ENCODE measurements at regions not wholly inside any gene's neighbourhood (a gene's known extent, or its start where the extent isn't known, plus 50 kb on each side); places are given as distances from the start of the nearest gene placed in this dataset.

DNA sequence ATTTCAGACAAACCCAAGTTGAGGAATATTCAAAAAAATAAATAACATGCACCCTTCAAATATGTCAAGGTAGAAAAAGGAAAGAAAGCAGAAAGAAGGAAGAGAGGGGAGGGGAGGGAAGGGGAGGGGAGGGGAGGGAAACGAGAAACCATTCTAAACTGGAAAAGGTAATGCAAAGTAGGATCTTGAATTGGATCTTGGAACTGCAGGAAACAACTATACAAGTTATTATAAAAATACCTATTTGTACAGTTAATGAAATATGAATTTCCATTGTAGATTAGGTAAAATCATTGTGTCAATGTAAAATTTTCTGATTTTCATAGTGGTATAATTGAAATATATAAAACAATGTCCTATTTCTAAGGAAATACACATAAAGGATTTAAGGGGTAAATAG is 668.4 kb downstream of the FAT4 start:
- TF ChIP-seq, protein P1, sequence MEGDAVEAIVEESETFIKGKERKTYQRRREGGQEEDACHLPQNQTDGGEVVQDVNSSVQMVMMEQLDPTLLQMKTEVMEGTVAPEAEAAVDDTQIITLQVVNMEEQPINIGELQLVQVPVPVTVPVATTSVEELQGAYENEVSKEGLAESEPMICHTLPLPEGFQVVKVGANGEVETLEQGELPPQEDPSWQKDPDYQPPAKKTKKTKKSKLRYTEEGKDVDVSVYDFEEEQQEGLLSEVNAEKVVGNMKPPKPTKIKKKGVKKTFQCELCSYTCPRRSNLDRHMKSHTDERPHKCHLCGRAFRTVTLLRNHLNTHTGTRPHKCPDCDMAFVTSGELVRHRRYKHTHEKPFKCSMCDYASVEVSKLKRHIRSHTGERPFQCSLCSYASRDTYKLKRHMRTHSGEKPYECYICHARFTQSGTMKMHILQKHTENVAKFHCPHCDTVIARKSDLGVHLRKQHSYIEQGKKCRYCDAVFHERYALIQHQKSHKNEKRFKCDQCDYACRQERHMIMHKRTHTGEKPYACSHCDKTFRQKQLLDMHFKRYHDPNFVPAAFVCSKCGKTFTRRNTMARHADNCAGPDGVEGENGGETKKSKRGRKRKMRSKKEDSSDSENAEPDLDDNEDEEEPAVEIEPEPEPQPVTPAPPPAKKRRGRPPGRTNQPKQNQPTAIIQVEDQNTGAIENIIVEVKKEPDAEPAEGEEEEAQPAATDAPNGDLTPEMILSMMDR (IDR thresholded peaks at IDR 0.05; ENCODE audit: unreplicated experiment in 3 of 3) = no peak
- Mint-ChIP-seq H3K9me3 (no peaks in the 10 kb centered on the region), H3K36me3 (ENCODE audit: low read depth) (no peaks in the 10 kb centered on the region), H3K4me1 (no peaks in the 10 kb centered on the region), H3K4me3 (no peak overlapping the region), H3K27me3 (ENCODE audit: low read depth) (no peaks in the 10 kb centered on the region), H3K27ac (no peak overlapping the region)

DNA sequence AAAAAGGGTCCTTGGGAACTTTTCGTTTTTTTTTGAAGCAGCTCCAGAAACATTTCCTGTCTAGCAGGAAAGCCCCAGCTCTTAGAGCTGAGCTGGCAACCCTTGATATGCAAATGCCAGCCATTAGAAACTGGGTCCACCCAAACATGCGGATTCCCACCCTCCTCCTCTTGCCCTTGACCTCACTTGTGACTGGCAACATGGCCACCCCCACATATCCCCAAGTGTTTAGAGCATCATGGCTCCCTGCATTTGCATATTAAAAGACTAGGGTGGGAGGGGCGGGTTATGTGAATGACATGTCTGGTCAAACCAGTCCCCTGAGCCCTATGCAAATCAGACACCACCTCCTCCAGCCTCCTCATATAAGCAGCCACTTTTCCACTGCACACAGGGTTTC is 671.1 kb downstream of the FAT4 start:
- H3K36me3 Mint-ChIP-seq (ENCODE audit: low read depth) = no peaks in the 10 kb centered on the region
- no peak overlapping the region for H3K4me3 Mint-ChIP-seq
- no peaks in the 10 kb centered on the region for H3K4me1 Mint-ChIP-seq
- H3K9me3 Mint-ChIP-seq = no peaks in the 10 kb centered on the region
- H3K27me3 Mint-ChIP-seq (ENCODE audit: low read depth) = no peaks in the 10 kb centered on the region
- no peak overlapping the region for H3K27ac Mint-ChIP-seq
- TF ChIP-seq, protein P1 (IDR thresholded peaks at IDR 0.05; ENCODE audit: unreplicated experiment in 3 of 3) = no peak

DNA sequence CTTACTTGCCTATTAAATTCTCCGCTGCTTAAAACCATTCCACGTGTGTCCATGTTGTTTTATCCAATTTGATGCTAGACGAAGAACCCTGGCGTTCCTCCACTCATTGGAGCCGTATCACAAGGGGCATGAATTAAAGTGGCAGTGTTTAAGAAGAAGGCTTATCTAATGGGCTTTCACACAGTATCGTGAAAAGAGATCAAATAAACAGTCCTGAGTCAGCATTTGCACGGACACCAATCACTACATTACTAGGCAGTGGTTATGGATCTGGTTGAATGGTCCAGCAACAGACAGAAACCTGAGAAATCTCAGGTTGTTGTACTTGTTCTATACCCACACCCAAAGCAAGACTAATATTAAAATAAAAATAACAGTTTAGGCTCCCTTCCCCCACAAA is 671.6 kb downstream of the FAT4 start:
- Mint-ChIP-seq H3K36me3 (ENCODE audit: low read depth) (no peaks in the 10 kb centered on the region), H3K9me3 (no peaks in the 10 kb centered on the region), H3K4me1 (no peaks in the 10 kb centered on the region), H3K4me3 (no peak overlapping the region), H3K27me3 (ENCODE audit: low read depth) (no peaks in the 10 kb centered on the region), H3K27ac (no peak overlapping the region)
- TF ChIP-seq, protein P1 (IDR thresholded peaks at IDR 0.05; ENCODE audit: unreplicated experiment in 3 of 3) = no peak

DNA sequence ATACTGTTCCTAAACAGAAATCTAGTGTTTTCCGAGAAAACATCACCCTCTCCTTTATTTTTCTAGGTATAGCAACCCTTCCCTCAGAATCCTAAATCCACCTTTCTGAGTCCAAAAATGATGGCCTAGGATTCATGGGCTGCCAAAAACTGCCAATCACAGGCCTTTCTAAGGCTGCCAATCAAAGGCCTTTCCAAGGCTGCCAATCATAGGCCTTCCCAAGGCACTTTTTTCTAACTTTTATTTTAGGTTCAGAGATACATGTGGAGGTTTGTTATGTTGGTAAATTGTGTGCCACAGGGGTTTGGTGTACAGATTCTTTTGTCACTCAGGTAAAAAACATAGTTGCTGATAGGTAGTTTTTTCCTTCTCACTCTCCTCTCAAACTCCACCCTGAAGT is 673.7 kb downstream of the FAT4 start:
- Mint-ChIP-seq H3K4me1 (no peaks in the 10 kb centered on the region), H3K9me3 (no peaks in the 10 kb centered on the region), H3K36me3 (ENCODE audit: low read depth) (no peaks in the 10 kb centered on the region), H3K27me3 (ENCODE audit: low read depth) (no peaks in the 10 kb centered on the region), H3K4me3 (no peak overlapping the region), H3K27ac (no peak overlapping the region)
- TF ChIP-seq, protein P1 (IDR thresholded peaks at IDR 0.05; ENCODE audit: unreplicated experiment in 3 of 3) = no peak

DNA sequence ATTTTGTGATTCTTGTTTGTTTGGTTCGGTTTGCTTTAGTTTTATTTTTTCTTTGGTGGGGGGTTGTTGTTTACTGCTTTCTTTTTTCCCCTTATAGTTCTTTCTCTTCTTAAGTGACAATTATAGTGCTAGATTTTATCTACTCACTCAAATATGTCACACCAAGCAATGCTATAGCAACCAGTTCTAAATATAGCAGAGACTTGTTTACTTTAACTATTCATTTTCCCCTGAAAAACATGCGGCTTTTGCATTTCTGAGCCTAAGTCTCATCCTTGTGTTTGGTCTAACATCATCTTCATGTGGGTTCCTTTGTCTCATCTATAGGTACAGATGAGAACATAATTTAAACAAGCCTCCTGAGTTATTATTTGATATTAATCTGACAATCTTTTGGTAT is 676.6 kb downstream of the FAT4 start:
- H3K4me3 Mint-ChIP-seq = no peak overlapping the region
- H3K4me1 Mint-ChIP-seq = no peaks in the 10 kb centered on the region
- H3K27me3 Mint-ChIP-seq (ENCODE audit: low read depth) = no peaks in the 10 kb centered on the region
- H3K36me3 Mint-ChIP-seq (ENCODE audit: low read depth) = no peaks in the 10 kb centered on the region
- H3K9me3 Mint-ChIP-seq = no peaks in the 10 kb centered on the region
- H3K27ac Mint-ChIP-seq = no peak overlapping the region
- TF ChIP-seq, protein P1 (IDR thresholded peaks at IDR 0.05; ENCODE audit: unreplicated experiment in 3 of 3) = no peak

DNA sequence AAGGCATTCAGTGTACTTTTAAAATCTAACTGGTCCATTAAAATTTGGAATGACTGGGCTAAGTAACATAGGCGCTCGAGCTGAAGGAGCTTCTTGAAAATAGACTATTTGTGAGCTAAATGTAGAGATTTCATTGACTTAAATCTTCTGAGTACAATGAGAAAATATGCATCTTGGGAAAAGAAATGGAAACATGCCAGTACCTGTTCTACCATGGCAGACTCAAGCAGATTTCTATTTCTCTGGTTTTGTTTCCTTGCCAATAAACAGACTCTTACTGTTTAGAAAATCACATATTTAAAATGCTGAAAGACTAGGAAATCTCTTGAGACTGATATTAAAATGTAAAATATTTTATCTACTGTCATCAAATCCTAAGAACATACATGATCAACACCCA is 678.1 kb downstream of the FAT4 start:
- Mint-ChIP-seq H3K27ac (no peak overlapping the region), H3K27me3 (ENCODE audit: low read depth) (no peaks in the 10 kb centered on the region), H3K4me3 (no peak overlapping the region), H3K4me1 (no peaks in the 10 kb centered on the region), H3K36me3 (ENCODE audit: low read depth) (no peaks in the 10 kb centered on the region), H3K9me3 (no peaks in the 10 kb centered on the region)
- TF ChIP-seq, protein P1 (IDR thresholded peaks at IDR 0.05; ENCODE audit: unreplicated experiment in 3 of 3) = no peak

Data from nephron (organoid).